Activated T-helper 17 cell treated with anti-CD3 and anti-CD28 coated beads, Interleukin-2, amount 50 U/mL, for 72 hours (primary cell): ENCODE measurements at regions not wholly inside any gene's neighbourhood (a gene's known extent, or its start where the extent isn't known, plus 50 kb on each side); places are given as distances from the start of the nearest gene placed in this dataset.

Experiments used
- ATAC-seq: fragments of 150-1000 bp; cut with Tn5 transposase; replicated peaks from 2 replicates; pipeline ENCODE4 v1.10.0; 2021; ENCODE audit warnings: mild to moderate bottlenecking, moderate library complexity
- H3K27ac Mint-ChIP-seq: one replicate; pipeline ENCODE4 v1.8.0; 2022; ENCODE audit warnings: mixed read lengths
- H3K27me3 Mint-ChIP-seq: one replicate; pipeline ENCODE4 v1.8.0; 2022; ENCODE audit warnings: mixed read lengths
- H3K36me3 Mint-ChIP-seq: one replicate; pipeline ENCODE4 v1.8.0; 2022; ENCODE audit warnings: low read depth, mild to moderate bottlenecking, mixed read lengths
- H3K4me1 Mint-ChIP-seq: one replicate; pipeline ENCODE4 v1.8.0; 2022; ENCODE audit warnings: mixed read lengths
- H3K4me3 Mint-ChIP-seq: one replicate; pipeline ENCODE4 v1.8.0; 2022; ENCODE audit warnings: mild to moderate bottlenecking, mixed read lengths
- H3K9me3 Mint-ChIP-seq: one replicate; pipeline ENCODE4 v1.8.0; 2022; ENCODE audit warnings: mixed read lengths

- Mint-ChIP-seq H3K4me3 (no peak overlapping the region), H3K27ac (no peak overlapping the region), H3K36me3 (no peaks in the 10 kb centered on the region), H3K27me3 (peaks cover 21% of the 10 kb centered on the region), H3K9me3 (no peaks in the 10 kb centered on the region), H3K4me1 (no peaks in the 10 kb centered on the region)
- no peak for ATAC-seq
These were observed 503.9 kb upstream of the USP24 start for GRCh38 chr1:55718758-55719671.

GRCh38 chr1:55717111-55717510, 501.9 kb upstream of the USP24 start:
- H3K36me3 Mint-ChIP-seq = no peaks in the 10 kb centered on the region
- peaks cover 24% of the 10 kb centered on the region for H3K27me3 Mint-ChIP-seq
- no peaks in the 10 kb centered on the region for H3K4me1 Mint-ChIP-seq
- peaks cover 4% of the 10 kb centered on the region for H3K9me3 Mint-ChIP-seq
- ATAC-seq = no peak
- no peak overlapping the region for H3K27ac Mint-ChIP-seq
- H3K4me3 Mint-ChIP-seq = no peak overlapping the region

- no peak overlapping the region for H3K4me3 Mint-ChIP-seq
- H3K4me1 Mint-ChIP-seq = no peaks in the 10 kb centered on the region
- ATAC-seq = no peak
- H3K27me3 Mint-ChIP-seq = peaks cover 24% of the 10 kb centered on the region
- no peak overlapping the region for H3K27ac Mint-ChIP-seq
- H3K36me3 Mint-ChIP-seq = no peaks in the 10 kb centered on the region
- H3K9me3 Mint-ChIP-seq = peaks cover 4% of the 10 kb centered on the region
These were observed 501.4 kb upstream of the USP24 start for GRCh38 chr1:55716610-55717009.

GRCh38 chr1:55716151-55716550, 501.0 kb upstream of the USP24 start:
- Mint-ChIP-seq H3K4me3 (no peak overlapping the region), H3K4me1 (no peaks in the 10 kb centered on the region), H3K9me3 (peaks cover 4% of the 10 kb centered on the region), H3K27ac (no peak overlapping the region), H3K27me3 (peaks cover 24% of the 10 kb centered on the region), H3K36me3 (no peaks in the 10 kb centered on the region)
- ATAC-seq = no peak

GRCh38 chr1:55714230-55714629, 499.1 kb upstream of the USP24 start:
- peaks cover 4% of the 10 kb centered on the region for H3K9me3 Mint-ChIP-seq
- no peaks in the 10 kb centered on the region for H3K4me1 Mint-ChIP-seq
- H3K27me3 Mint-ChIP-seq = peaks cover 25% of the 10 kb centered on the region
- H3K27ac Mint-ChIP-seq = no peak overlapping the region
- H3K4me3 Mint-ChIP-seq = no peak overlapping the region
- ATAC-seq = no peak
- no peaks in the 10 kb centered on the region for H3K36me3 Mint-ChIP-seq

- Mint-ChIP-seq H3K4me1 (no peaks in the 10 kb centered on the region), H3K36me3 (no peaks in the 10 kb centered on the region), H3K9me3 (peaks cover 4% of the 10 kb centered on the region), H3K27me3 (peaks cover 25% of the 10 kb centered on the region), H3K27ac (no peak overlapping the region), H3K4me3 (no peak overlapping the region)
- no peak for ATAC-seq
These were observed 498.4 kb upstream of the USP24 start for GRCh38 chr1:55713516-55713915.

GRCh38 chr1:55712148-55712547, 497.0 kb upstream of the USP24 start:
- peaks cover 4% of the 10 kb centered on the region for H3K9me3 Mint-ChIP-seq
- no peak for ATAC-seq
- no peak overlapping the region for H3K27ac Mint-ChIP-seq
- H3K4me1 Mint-ChIP-seq = no peaks in the 10 kb centered on the region
- no peaks in the 10 kb centered on the region for H3K36me3 Mint-ChIP-seq
- peaks cover 22% of the 10 kb centered on the region for H3K27me3 Mint-ChIP-seq
- no peak overlapping the region for H3K4me3 Mint-ChIP-seq

- no peaks in the 10 kb centered on the region for H3K4me1 Mint-ChIP-seq
- no peak overlapping the region for H3K27ac Mint-ChIP-seq
- no peak overlapping the region for H3K4me3 Mint-ChIP-seq
- ATAC-seq = no peak
- H3K36me3 Mint-ChIP-seq = no peaks in the 10 kb centered on the region
- peaks cover 10% of the 10 kb centered on the region for H3K27me3 Mint-ChIP-seq
- H3K9me3 Mint-ChIP-seq = peaks cover 4% of the 10 kb centered on the region
These were observed 493.6 kb upstream of the USP24 start for GRCh38 chr1:55708781-55709180.

- no peaks in the 10 kb centered on the region for H3K36me3 Mint-ChIP-seq
- H3K4me3 Mint-ChIP-seq = no peak overlapping the region
- no peak overlapping the region for H3K27ac Mint-ChIP-seq
- ATAC-seq = no peak
- no peaks in the 10 kb centered on the region for H3K9me3 Mint-ChIP-seq
- H3K4me1 Mint-ChIP-seq = no peaks in the 10 kb centered on the region
- H3K27me3 Mint-ChIP-seq = peaks cover 7% of the 10 kb centered on the region
These were observed 492.7 kb upstream of the USP24 start for GRCh38 chr1:55707846-55708245.

GRCh38 chr1:55707196-55707595, 492.0 kb upstream of the USP24 start:
- Mint-ChIP-seq H3K4me1 (no peaks in the 10 kb centered on the region), H3K9me3 (no peaks in the 10 kb centered on the region), H3K36me3 (no peaks in the 10 kb centered on the region), H3K27me3 (peaks cover 7% of the 10 kb centered on the region), H3K27ac (no peak overlapping the region), H3K4me3 (no peak overlapping the region)
- no peak for ATAC-seq

GRCh38 chr1:55706397-55706796, 491.2 kb upstream of the USP24 start:
- Mint-ChIP-seq H3K27me3 (peaks cover 11% of the 10 kb centered on the region), H3K9me3 (no peaks in the 10 kb centered on the region)
- no peak for ATAC-seq

GRCh38 chr1:55703726-55704363, 488.7 kb upstream of the USP24 start:
- no peak overlapping the region for H3K4me3 Mint-ChIP-seq
- ATAC-seq = no peak
- peaks cover 8% of the 10 kb centered on the region for H3K27me3 Mint-ChIP-seq
- H3K9me3 Mint-ChIP-seq = no peaks in the 10 kb centered on the region
- H3K27ac Mint-ChIP-seq = no peak overlapping the region
- H3K4me1 Mint-ChIP-seq = no peaks in the 10 kb centered on the region
- H3K36me3 Mint-ChIP-seq = no peaks in the 10 kb centered on the region

More at GRCh38 chr1:55706397-55706796, 491.2 kb upstream of the USP24 start:
- Mint-ChIP-seq H3K4me3 (no peak overlapping the region), H3K4me1 (no peaks in the 10 kb centered on the region), H3K27ac (no peak overlapping the region), H3K36me3 (no peaks in the 10 kb centered on the region)

GRCh38 chr1:55702064-55702463, 486.9 kb upstream of the USP24 start:
- Mint-ChIP-seq H3K9me3 (no peaks in the 10 kb centered on the region), H3K36me3 (no peaks in the 10 kb centered on the region), H3K27me3 (peaks cover 12% of the 10 kb centered on the region), H3K4me3 (no peak overlapping the region), H3K4me1 (no peaks in the 10 kb centered on the region), H3K27ac (no peak overlapping the region)
- no peak for ATAC-seq

- Mint-ChIP-seq H3K27me3 (peaks cover 8% of the 10 kb centered on the region), H3K9me3 (no peaks in the 10 kb centered on the region), H3K4me1 (no peaks in the 10 kb centered on the region), H3K36me3 (no peaks in the 10 kb centered on the region), H3K4me3 (no peak overlapping the region), H3K27ac (no peak overlapping the region)
- ATAC-seq = no peak
These were observed 485.4 kb upstream of the USP24 start for GRCh38 chr1:55700359-55701130.
